Keratinocyte (primary cell): ENCODE measurements at regions not wholly inside any gene's neighbourhood (a gene's known extent, or its start where the extent isn't known, plus 50 kb on each side); places are given as distances from the start of the nearest gene placed in this dataset.
A peak's percentile ranks its signal among the peaks of the same experiment; 100 is the strongest.

Experiments
- DNase-seq: peaks from one replicate; pipeline ENCODE4 v3.0.0-alpha.2; 2011; ENCODE audit warnings: low read depth, missing footprints, low spot score
- FAIRE-seq: peaks from 2 replicates; lab custom pipeline; 2011; peaks lifted over from hg19 to GRCh38; lab: Jason Lieb, UNC
- H2AFZ ChIP-seq: 2 replicates; pipeline ENCODE4 v1.6.0; 2012; ENCODE audit warnings: low read length, control low read depth, inconsistent platforms; ENCODE audit not compliant: control insufficient read depth
- H3K27ac ChIP-seq: 2 replicates; pipeline ENCODE4 v1.5.1; 2011; ENCODE audit warnings: low read length; ENCODE audit not compliant: control insufficient read depth, insufficient read depth
- H3K27me3 ChIP-seq: 3 replicates; pipeline ENCODE4 v1.6.0; 2011; ENCODE audit warnings: low read length; ENCODE audit not compliant: control insufficient read depth, insufficient read depth; ENCODE audit errors: extremely low read depth
- H3K36me3 ChIP-seq, 2 experiments: 2 replicates in 1 of 2; 3 replicates in 1 of 2; pipeline ENCODE4 v1.5.1; 2011; ENCODE audit warnings: low read length in 2 of 2, mild to moderate bottlenecking in 1 of 2; ENCODE audit not compliant: control insufficient read depth in 2 of 2, insufficient read depth in 2 of 2; ENCODE audit errors: extremely low read depth in 1 of 2
- H3K4me1 ChIP-seq: 3 replicates; pipeline ENCODE4 v1.5.1; 2011; ENCODE audit warnings: low read length; ENCODE audit not compliant: control insufficient read depth, insufficient read depth; ENCODE audit errors: extremely low read depth
- H3K4me2 ChIP-seq: 3 replicates; pipeline ENCODE4 v1.6.0; 2011; ENCODE audit warnings: low read depth, low read length; ENCODE audit not compliant: control insufficient read depth, insufficient read depth; ENCODE audit errors: extremely low read depth
- H3K4me3 ChIP-seq, 3 experiments: fragments of 200-600 bp in 1 of 3; sonication (generic) in 1 of 3; 2 replicates in 2 of 3; 3 replicates in 1 of 3; pipeline ENCODE4 v1.5.1; 2011 to 2016; ENCODE audit warnings: low read length in 3 of 3, mild to moderate bottlenecking in 3 of 3, control low read depth in 2 of 3, inconsistent platforms in 1 of 3, low read depth in 1 of 3, mixed read lengths in 1 of 3, mixed run types in 1 of 3, moderate library complexity in 1 of 3; ENCODE audit not compliant: control insufficient read depth in 2 of 3, insufficient read depth in 2 of 3; ENCODE audit errors: extremely low read depth in 1 of 3
- H3K79me2 ChIP-seq: 2 replicates; pipeline ENCODE4 v1.6.0; 2012; ENCODE audit warnings: low read length; ENCODE audit not compliant: control insufficient read depth, insufficient read depth
- H3K9ac ChIP-seq: 3 replicates; pipeline ENCODE4 v1.6.0; 2011; ENCODE audit warnings: low read length; ENCODE audit not compliant: control insufficient read depth, insufficient read depth; ENCODE audit errors: extremely low read depth
- H3K9me1 ChIP-seq: 3 replicates; pipeline ENCODE4 v1.6.0; 2011; ENCODE audit warnings: low read length; ENCODE audit not compliant: control insufficient read depth, insufficient read depth; ENCODE audit errors: extremely low read depth
- H3K9me3 ChIP-seq: 2 replicates; pipeline ENCODE4 v1.5.1; 2012; ENCODE audit warnings: low read depth, low read length; ENCODE audit not compliant: control insufficient read depth
- H4K20me1 ChIP-seq: 3 replicates; pipeline ENCODE4 v1.6.0; 2011; ENCODE audit warnings: low read length; ENCODE audit not compliant: control insufficient read depth, insufficient read depth; ENCODE audit errors: extremely low read depth
- EZH2 ChIP-seq: IDR thresholded peaks from one replicate; pipeline ENCODE4 v1.6.1; 2012; ENCODE audit warnings: inconsistent platforms, mild to moderate bottlenecking, low read length, moderate library complexity
- dilution Hi-C: fragments of 300-500 bp; cut with MboI; formaldehyde crosslinking; loops from one replicate; pipeline ENCODE4 v1.7.0; 2020; ENCODE audit warnings: low sequenced_read_pairs; ENCODE audit not compliant: extremely low pct_ligation_motif_present
- TF ChIP-seq, protein P1 (sequence below), 3 experiments: IDR thresholded peaks in 1 of 3; conservative IDR thresholded peaks in 1 of 3; optimal IDR thresholded peaks in 1 of 3; 2 replicates in 2 of 3; 3 replicates in 1 of 3; pipeline versions ENCODE3 to v1.5.1; 2011; ENCODE audit warnings: low read length in 3 of 3, mild to moderate bottlenecking in 3 of 3, moderate library complexity in 2 of 3, control low read depth in 1 of 3, inconsistent platforms in 1 of 3; ENCODE audit not compliant: insufficient read depth in 2 of 3; ENCODE audit errors: extremely low read depth in 1 of 3

DNA sequence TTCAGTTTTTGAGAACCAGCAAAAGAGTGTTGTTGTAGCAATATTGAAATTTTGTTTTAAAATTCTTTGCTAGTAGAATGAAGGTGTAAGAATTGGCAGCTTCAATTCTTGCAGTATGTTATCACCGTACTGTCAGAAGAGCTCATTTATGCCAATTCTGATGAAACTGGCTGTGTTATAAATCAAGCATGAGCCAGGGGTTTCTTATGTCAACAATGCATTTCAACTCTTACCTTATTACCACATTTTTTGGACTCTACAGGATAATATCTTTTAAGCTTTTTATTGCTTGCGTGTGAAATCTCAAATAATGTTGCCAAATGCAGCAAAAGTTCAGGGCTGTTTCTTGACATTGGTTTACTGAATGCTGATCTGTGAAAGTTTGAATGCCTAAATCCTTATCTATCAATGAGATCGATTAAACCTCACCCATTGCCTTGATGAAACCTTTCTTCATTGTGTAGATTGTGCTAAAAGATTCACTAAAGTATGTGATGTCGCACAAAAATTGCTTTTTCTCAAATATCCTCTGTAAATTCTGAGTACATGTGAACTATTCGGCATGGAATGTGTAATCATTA, 1389.3 kb upstream of the ZEB2 start:
- H3K9me1 ChIP-seq = no peaks in the 10 kb centered on the region
- H3K4me3 ChIP-seq = no peak overlapping the region
- DNase-seq (no peak), FAIRE-seq (no peak)
- peaks cover 3% of the 10 kb centered on the region for H3K4me1 ChIP-seq
- H3K36me3 ChIP-seq = no peaks in the 10 kb centered on the region
- no peak overlapping the region for H2AFZ ChIP-seq
- H3K4me2 ChIP-seq = no peak overlapping the region
- dilution Hi-C loops = no loop called here
- no peaks in the 10 kb centered on the region for H3K27me3 ChIP-seq
- no peak for TF ChIP-seq EZH2
- TF ChIP-seq, protein P1, sequence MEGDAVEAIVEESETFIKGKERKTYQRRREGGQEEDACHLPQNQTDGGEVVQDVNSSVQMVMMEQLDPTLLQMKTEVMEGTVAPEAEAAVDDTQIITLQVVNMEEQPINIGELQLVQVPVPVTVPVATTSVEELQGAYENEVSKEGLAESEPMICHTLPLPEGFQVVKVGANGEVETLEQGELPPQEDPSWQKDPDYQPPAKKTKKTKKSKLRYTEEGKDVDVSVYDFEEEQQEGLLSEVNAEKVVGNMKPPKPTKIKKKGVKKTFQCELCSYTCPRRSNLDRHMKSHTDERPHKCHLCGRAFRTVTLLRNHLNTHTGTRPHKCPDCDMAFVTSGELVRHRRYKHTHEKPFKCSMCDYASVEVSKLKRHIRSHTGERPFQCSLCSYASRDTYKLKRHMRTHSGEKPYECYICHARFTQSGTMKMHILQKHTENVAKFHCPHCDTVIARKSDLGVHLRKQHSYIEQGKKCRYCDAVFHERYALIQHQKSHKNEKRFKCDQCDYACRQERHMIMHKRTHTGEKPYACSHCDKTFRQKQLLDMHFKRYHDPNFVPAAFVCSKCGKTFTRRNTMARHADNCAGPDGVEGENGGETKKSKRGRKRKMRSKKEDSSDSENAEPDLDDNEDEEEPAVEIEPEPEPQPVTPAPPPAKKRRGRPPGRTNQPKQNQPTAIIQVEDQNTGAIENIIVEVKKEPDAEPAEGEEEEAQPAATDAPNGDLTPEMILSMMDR (optimal IDR thresholded peaks at IDR 0.05 in 1 of 3, IDR thresholded peaks at IDR 0.05 in 1 of 3, conservative IDR thresholded peaks at IDR 0.05 in 1 of 3; ENCODE audit: extremely low read depth in 1 of 3, insufficient read depth in 2 of 3, low read length in 3 of 3) = no peak
- no peaks in the 10 kb centered on the region for H3K9me3 ChIP-seq
- H3K27ac ChIP-seq = no peak overlapping the region
- H4K20me1 ChIP-seq = no peaks in the 10 kb centered on the region
- H3K9ac ChIP-seq = no peak overlapping the region
- H3K79me2 ChIP-seq = no peaks in the 10 kb centered on the region

DNA sequence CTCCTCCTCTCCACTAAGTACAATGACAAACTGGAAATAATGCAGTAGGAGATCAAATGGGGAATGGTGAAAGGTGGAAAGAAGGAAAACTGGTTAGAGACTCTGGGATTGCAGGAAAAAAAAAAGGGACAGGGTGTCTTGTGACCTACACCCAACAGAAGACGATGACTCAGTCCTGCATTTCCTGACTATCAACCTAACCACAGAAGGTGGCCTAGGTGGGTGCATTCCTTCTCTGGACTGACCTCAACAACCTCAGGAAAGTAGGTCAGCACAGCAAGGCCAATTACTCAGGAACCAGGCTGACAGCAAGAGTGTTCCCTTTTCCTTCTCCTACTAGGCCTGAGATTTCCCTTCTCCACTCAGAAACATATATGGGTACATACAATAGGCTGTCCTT, 1386.4 kb upstream of the ZEB2 start:
- peaks cover 3% of the 10 kb centered on the region for H3K4me1 ChIP-seq
- H3K9ac ChIP-seq = no peak overlapping the region
- no peaks in the 10 kb centered on the region for H3K9me1 ChIP-seq
- H4K20me1 ChIP-seq = no peaks in the 10 kb centered on the region
- no peak overlapping the region for H3K4me2 ChIP-seq
- H2AFZ ChIP-seq = no peak overlapping the region
- dilution Hi-C loops = no loop called here
- no peaks in the 10 kb centered on the region for H3K27me3 ChIP-seq
- no peak for TF ChIP-seq EZH2
- TF ChIP-seq, protein P1 (optimal IDR thresholded peaks at IDR 0.05 in 1 of 3, IDR thresholded peaks at IDR 0.05 in 1 of 3, conservative IDR thresholded peaks at IDR 0.05 in 1 of 3; ENCODE audit: extremely low read depth in 1 of 3, insufficient read depth in 2 of 3, low read length in 3 of 3) = no peak
- no peaks in the 10 kb centered on the region for H3K79me2 ChIP-seq
- no peak for FAIRE-seq
- no peaks in the 10 kb centered on the region for H3K36me3 ChIP-seq
- peak; percentile 4 for DNase-seq
- H3K4me3 ChIP-seq = no peak overlapping the region
- H3K9me3 ChIP-seq = no peaks in the 10 kb centered on the region
- H3K27ac ChIP-seq = no peak overlapping the region
